Daoy (cell line): ENCODE measurements at regions not wholly inside any gene's neighbourhood (a gene's known extent, or its start where the extent isn't known, plus 50 kb on each side); places are given as distances from the start of the nearest gene placed in this dataset.
A peak's percentile ranks its signal among the peaks of the same experiment; 100 is the strongest.
"Not testable (repeated sequence)": the region's sequence is repeated elsewhere in the genome, so short reads cannot be mapped to it uniquely, and the experiment has no call there.

ENCODE experiments used
- DNase-seq: peaks from one replicate; pipeline ENCODE4 v3.0.0-alpha.2; 2015; ENCODE audit warnings: low read depth

GRCh38 chr1:148264374-148265276 lies 112.5 kb upstream of the NBPF11 start:
- DNase-seq: peak; percentile 97

DNA sequence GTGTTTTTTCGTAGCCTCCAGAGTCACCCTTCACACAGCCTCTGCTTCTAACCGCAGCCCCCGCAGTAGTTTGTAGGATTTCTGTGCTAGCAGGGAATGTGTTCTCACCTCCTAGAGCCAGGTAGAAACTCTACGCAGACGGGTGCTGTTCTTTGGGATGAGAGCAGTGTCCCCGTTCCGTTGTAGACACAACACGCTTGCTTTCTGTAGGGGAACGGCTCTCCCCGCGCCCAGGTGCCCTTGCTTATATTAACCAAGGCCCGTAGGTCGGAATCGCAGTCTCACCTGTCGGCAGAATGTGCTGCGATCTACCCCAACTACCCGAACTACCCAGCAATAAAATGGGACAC lies 111.8 kb upstream of the NBPF11 start:
- DNase-seq: no peak

GRCh38 chr1:148263128-148263905 lies 111.2 kb upstream of the NBPF11 start:
- DNase-seq: peak; percentile 88

- DNase-seq: not testable (repeated sequence)
Observed at GRCh38 chr1:148261684-148262083, 109.6 kb upstream of the NBPF11 start.

GRCh38 chr1:148257886-148258285 lies 105.8 kb upstream of the NBPF11 start:
- DNase-seq: not testable (repeated sequence)

- peak; percentile 29 for DNase-seq
Observed at GRCh38 chr1:148254611-148255429, 102.7 kb upstream of the NBPF11 start.

GRCh38 chr1:148253808-148254207 lies 101.7 kb upstream of the NBPF11 start:
- DNase-seq: not testable (repeated sequence)

DNA sequence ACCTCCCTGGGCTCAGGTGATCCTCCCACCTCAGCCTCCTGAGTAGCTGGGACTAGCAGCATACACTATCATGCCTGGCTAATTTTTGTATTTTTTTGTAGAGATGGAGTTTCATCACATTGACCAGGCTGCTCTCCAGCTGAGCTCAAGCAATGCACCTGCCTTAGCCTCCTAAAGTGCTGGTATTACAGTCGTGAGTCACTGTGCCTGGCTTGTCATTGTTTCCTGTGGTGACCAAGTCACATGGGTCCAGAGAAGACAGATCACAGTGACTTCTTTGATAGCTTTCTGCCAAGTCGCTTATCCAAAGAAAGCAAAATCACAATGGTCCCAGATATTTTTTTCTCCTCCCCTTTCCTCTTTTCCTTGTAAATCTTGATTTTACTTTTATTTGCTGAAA lies 96.7 kb upstream of the NBPF11 start:
- DNase-seq: not testable (repeated sequence)

DNA sequence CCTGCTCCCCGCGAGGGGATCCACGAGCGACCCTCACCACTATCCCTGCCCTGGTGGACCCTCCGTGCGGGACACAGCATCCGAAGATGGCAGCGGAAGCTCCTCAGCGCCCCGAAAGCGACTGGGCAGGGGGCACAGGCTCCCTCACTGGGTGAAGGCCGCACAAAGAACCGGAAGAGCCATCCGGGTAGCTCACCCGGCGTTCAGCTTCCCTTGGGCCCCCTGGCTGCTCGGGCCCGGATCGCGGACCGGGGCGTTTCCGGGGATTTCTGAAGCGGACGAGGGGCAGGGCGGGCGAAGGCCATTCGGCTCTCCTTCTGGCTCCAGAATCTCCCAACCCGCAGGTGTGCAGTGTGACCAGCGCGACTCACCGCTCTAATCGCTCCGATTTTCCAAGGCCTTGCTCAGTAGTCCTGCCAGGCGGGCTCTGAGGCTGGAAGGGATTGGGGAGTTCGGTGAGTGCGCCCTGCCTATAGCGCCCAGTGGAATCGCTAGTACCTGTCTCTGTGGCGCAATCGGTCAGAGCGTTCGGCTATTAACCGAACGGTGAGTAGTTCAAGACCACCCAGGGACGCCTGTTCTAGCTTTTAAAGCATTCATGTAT lies 94.3 kb upstream of the NBPF11 start:
- DNase-seq: not testable (repeated sequence)

- DNase-seq: not testable (repeated sequence)
Observed at GRCh38 chr1:148245843-148246242, 93.8 kb upstream of the NBPF11 start.

DNA sequence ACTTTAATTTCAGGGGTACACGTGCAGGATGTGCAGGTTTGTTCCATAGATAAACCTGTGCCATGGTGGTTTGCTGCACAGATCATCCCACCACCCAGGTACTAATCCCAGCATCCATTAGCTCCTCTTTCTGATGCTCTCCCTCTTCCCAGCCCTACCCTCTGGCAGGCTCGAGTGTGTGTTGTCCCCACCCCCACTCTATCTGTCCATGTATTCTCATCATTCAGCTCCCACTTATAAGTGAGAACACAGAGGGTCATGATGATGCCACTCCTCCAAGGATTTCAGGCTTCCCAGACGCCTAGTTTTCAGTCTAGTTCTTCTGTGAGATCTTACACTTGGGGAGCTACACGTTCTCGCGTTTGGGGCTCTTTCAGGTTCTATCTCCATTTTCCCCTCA lies 93.4 kb upstream of the NBPF11 start:
- not testable (repeated sequence) for DNase-seq

GRCh38 chr1:148233250-148233649 lies 81.2 kb upstream of the NBPF11 start:
- DNase-seq: not testable (repeated sequence)

GRCh38 chr1:148228846-148229245 lies 76.8 kb upstream of the NBPF11 start:
- not testable (repeated sequence) for DNase-seq

GRCh38 chr1:148222399-148223159 lies 70.5 kb upstream of the NBPF11 start:
- DNase-seq: not testable (repeated sequence)

DNA sequence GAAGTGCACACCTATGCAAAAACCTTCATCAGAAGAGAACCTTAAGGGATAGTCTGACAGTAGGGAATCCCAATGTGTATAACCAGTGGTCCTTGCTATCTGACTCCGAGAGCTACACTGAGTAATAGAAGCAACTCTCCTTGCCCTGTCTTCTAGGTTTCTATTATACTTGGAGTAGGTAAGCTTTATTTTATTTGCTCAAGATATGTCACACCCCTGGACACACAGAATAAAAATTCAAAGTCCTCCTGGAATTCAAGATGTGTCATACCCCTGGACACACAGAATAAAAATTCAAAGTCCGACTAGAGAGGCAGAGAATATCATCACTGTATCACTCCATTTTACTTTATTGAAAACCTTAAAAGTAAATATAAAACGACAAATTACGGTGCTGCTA lies 69.5 kb upstream of the NBPF11 start:
- DNase-seq: not testable (repeated sequence)

- DNase-seq: not testable (repeated sequence)
Observed at GRCh38 chr1:148219229-148219628, 67.1 kb upstream of the NBPF11 start.

DNA sequence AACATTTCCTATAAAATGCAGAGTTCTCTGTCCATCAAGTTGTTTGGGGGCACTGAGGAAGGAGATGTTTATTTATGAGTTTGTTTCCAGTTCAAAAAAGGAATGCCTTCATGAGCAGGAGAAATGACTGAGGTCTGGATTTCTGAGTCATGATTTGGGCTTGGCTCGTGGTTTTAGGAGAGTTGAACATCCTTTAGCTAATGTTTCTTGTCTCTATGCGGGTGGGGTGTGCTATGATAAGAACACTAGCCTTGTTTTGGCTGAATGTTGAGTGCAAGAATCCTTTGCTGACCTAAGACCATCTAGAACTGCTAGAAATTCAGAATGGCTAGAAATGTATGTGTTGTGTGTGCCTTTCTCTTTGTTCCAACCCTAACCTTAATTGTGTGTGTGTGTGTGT lies 59.1 kb upstream of the NBPF11 start:
- DNase-seq: not testable (repeated sequence)

- not testable (repeated sequence) for DNase-seq
Observed at GRCh38 chr1:148210624-148211023, 58.5 kb upstream of the NBPF11 start.

GRCh38 chr1:148210166-148210565 lies 58.1 kb upstream of the NBPF11 start:
- DNase-seq: not testable (repeated sequence)

DNA sequence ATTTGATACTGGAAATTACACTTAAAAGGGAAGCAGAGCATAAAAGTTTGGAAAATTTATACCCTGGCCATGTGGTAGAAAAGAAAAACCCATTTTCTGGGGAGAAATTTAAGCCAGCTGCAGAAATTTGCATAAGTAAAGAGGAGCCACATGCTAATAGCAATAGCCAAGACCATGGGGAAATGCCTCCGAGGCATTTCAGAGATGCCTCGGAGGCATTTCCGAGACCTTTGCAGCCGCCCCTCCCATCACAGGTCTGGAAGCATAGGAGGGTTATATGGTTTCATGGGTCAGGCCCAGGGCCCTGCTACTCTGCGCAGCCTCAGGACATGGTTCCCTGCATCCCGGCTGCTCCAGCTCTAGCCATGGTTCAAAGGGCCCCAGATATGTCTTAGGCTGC lies 49.9 kb upstream of the NBPF11 start:
- DNase-seq: not testable (repeated sequence)
